ENCODE measurements at regions not wholly inside any gene's neighbourhood (a gene's known extent, or its start where the extent isn't known, plus 50 kb on each side); places are given as distances from the start of the nearest gene placed in this dataset.

DNA sequence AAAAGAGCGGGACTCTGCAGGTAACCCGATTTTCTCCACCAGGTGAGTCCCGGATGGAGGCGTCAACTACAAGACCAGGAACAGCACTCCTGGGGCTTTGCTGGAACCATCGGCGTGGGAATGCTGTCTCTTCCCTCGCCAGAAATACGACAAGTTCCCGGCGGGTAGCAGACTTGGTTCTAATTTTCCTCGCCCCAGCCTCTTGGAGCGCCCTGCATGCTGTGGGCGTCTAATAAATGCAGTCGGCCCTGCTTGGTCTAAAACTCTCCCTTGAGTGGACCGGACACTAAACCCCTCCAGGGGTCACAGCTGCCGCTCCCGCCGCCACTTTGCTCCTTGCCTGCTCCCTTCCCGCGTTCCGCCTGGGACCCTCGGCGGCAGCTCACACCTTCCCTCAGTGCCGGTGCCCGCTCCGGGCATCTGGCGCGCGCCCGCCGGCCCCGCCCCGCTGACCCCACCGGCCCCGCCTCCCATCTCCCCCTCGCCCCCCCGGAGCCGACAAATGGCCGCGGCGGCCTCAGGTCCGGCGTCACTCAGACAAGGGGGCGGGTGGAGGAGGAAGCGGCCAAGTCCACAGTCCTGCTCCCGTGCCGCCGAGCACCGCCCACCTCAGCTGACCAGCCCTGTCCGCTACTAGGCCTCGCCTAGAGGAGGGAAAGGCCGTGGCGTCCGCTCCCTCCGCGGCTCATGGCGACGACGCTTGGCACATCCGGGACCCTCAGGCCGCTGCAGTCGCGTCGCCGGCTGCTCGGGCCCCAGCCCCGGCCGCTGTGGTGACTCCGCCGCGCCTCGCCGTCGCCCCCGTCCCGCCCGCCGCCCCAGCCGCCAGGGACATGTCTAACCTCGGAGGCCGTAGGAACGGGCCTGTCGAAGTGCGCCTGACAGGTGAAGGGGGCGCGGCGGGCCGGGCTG lies 65.8 kb downstream of the KPNA2 start:
- Histone ChIP-seq H3K79me2 (ENCODE audit: insufficient read depth, low read length) (no peaks in the 10 kb centered on the region), H3K27ac (ENCODE audit: insufficient read length, low read depth, low read length) (no peak overlapping the region), H3K23me2 (ENCODE audit: insufficient read length, low read depth, low read length, poor library complexity, severe bottlenecking) (peaks cover 8% of the 10 kb centered on the region), H3K4me1 (ENCODE audit: insufficient read depth, low read length) (no peaks in the 10 kb centered on the region), H3T11ph (ENCODE audit: low read length) (no peak overlapping the region), H3K56ac (ENCODE audit: insufficient read length, low read depth, low read length) (no peak overlapping the region), H3K79me1 (ENCODE audit: insufficient read depth, low read depth, low read length, poor library complexity, severe bottlenecking) (no peaks in the 10 kb centered on the region), H3K14ac (ENCODE audit: insufficient read depth, low read length) (peak overlapping the region; percentile 31; the same call in 1 of the 2 replicates), H2BK5ac (ENCODE audit: insufficient read length, low read length) (no peak overlapping the region), H2AK5ac (ENCODE audit: insufficient read length, low read length) (no peak overlapping the region), H3K9ac (ENCODE audit: extremely low read depth, insufficient read length, low read length) (peak overlapping the region; percentile 11), H3K18ac (ENCODE audit: insufficient read length, low read depth, low read length) (peak overlapping the region; percentile 20), H3K9me3 (ENCODE audit: control insufficient read depth, low read depth, low read length) (no peaks in the 10 kb centered on the region), H4K20me1 (ENCODE audit: control insufficient read depth, insufficient read depth, insufficient read length) (no peaks in the 10 kb centered on the region), H3K23ac (ENCODE audit: insufficient read length, low read depth, low read length) (no peak overlapping the region), H3K4ac (ENCODE audit: low read depth, low read length) (no peak overlapping the region), H2AFZ (ENCODE audit: low read length) (no peak overlapping the region), H3K27me3 (ENCODE audit: insufficient read depth, low read length) (no peaks in the 10 kb centered on the region; the same call in 1 of the 2 replicates), H3K4me2 (ENCODE audit: insufficient read depth, insufficient read length, low read length) (peak overlapping the region; percentile 89), H4K8ac (replicated peaks; ENCODE audit: insufficient read length, low read depth, low read length) (no peak overlapping the region), H2BK120ac (ENCODE audit: low read depth, low read length, poor library complexity, severe bottlenecking) (no peak overlapping the region), H2BK20ac (ENCODE audit: low read depth, low read length, poor library complexity, severe bottlenecking) (no peak overlapping the region), H4K91ac (ENCODE audit: insufficient read length, low read depth, low read length) (no peak overlapping the region), H4K5ac (ENCODE audit: insufficient read length, low read depth, low read length) (no peak overlapping the region), H2BK12ac (ENCODE audit: insufficient read length, low read depth, low read length) (no peak overlapping the region), H2BK15ac (ENCODE audit: low read depth, low read length) (no peak overlapping the region)
- peaks cover 0 to 11% (median 7%) of the 10 kb centered on the region in 3 experiments; a peak in 3 of 7 replicates for H3K36me3 Mint-ChIP-seq (ENCODE audit: insufficient read depth in 1 of 3, low read depth in 3 of 3)
- H3K27ac Mint-ChIP-seq = peak overlapping the region in 2 of 3 experiments; percentile 47 to 92; a peak in 3 of 7 replicates
- peaks cover 19% of the 10 kb centered on the region for H3K27me3 Mint-ChIP-seq (ENCODE audit: low read depth)
- TF ChIP-seq, protein P1, sequence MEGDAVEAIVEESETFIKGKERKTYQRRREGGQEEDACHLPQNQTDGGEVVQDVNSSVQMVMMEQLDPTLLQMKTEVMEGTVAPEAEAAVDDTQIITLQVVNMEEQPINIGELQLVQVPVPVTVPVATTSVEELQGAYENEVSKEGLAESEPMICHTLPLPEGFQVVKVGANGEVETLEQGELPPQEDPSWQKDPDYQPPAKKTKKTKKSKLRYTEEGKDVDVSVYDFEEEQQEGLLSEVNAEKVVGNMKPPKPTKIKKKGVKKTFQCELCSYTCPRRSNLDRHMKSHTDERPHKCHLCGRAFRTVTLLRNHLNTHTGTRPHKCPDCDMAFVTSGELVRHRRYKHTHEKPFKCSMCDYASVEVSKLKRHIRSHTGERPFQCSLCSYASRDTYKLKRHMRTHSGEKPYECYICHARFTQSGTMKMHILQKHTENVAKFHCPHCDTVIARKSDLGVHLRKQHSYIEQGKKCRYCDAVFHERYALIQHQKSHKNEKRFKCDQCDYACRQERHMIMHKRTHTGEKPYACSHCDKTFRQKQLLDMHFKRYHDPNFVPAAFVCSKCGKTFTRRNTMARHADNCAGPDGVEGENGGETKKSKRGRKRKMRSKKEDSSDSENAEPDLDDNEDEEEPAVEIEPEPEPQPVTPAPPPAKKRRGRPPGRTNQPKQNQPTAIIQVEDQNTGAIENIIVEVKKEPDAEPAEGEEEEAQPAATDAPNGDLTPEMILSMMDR (conservative IDR thresholded peaks at IDR 0.05) = no peak
- H3K4me1 Mint-ChIP-seq = peaks cover 12 to 14% of the 10 kb centered on the region in 2 experiments
- peaks cover 3 to 6% of the 10 kb centered on the region in 2 experiments; a peak in 3 of 5 replicates for H3K9me3 Mint-ChIP-seq
- peak; percentile 100 for DNase-seq
- H3K4me3 Mint-ChIP-seq = peak overlapping the region; percentile 90 to 93
- no CpG with 5 or more reads among the region's 88 CpGs for WGBS (ENCODE audit: extremely low coverage, insufficient read length, low lambda C conversion rate)

Measured in H9 (cell line).